HepG2 (cell line): ENCODE measurements at regions not wholly inside any gene's neighbourhood (a gene's known extent, or its start where the extent isn't known, plus 50 kb on each side); places are given as distances from the start of the nearest gene placed in this dataset.

Source experiments
- ATAC-seq: fragments of 200-7000 bp; cut with Tn5 transposase; 3 replicates; pipeline ENCODE4 v1.9.1; 2020; ENCODE audit warnings: mild to moderate bottlenecking, moderate library complexity
- BruUV-seq: library from RNA; stranded (reverse); fragments of 400-500 nt; replicated peaks from 2 replicates; lab custom pipeline; 2021; lab: Mats Ljungman, UMichigan
- CTCF ChIA-PET: fragments of 300-600 bp; formaldehyde crosslinking; extraction: SDS; loops from one replicate; lab custom pipeline; 2021; ENCODE audit warnings: low total read pairs, inconsistent platforms, low intra/inter-chr PET ratio; lab: Yijun Ruan, JAX
- POLR2A ChIA-PET: fragments of 350-600 bp; sonication (Branson Sonifier 250); formaldehyde crosslinking; loops from one replicate; lab custom pipeline; 2020; ENCODE audit warnings: antibody characterized with exemption, inconsistent platforms; lab: Yijun Ruan, JAX
- DNase-seq: peaks from one replicate; pipeline ENCODE4 v3.0.0-alpha.2; 2015; ENCODE audit warnings: low spot score
- FAIRE-seq: peaks from 3 replicates; lab custom pipeline; 2011; peaks lifted over from hg19 to GRCh38; lab: Jason Lieb, UNC
- H2AFZ ChIP-seq: one replicate; pipeline ENCODE4 v1.6.1; 2011; ENCODE audit warnings: low read length, inconsistent platforms
- H3K27ac ChIP-seq: fragments of 300-600 bp; 3 replicates; pipeline ENCODE4 v1.8.0; 2011; ENCODE audit warnings: mixed run types, mild to moderate bottlenecking, mixed read lengths, low read length, inconsistent platforms; ENCODE audit not compliant: insufficient read depth; ENCODE audit errors: extremely low read length
- H3K27me3 ChIP-seq, 2 experiments: fragments of 200-600 bp in 1 of 2; 2 replicates in 1 of 2; 3 replicates in 1 of 2; pipeline versions ENCODE4 v1.6.0 to v1.8.0; 2011; ENCODE audit warnings: low read length in 2 of 2, mild to moderate bottlenecking in 2 of 2, moderate library complexity in 2 of 2, inconsistent platforms in 1 of 2; ENCODE audit not compliant: insufficient read depth in 2 of 2, control insufficient read depth in 1 of 2
- H3K36me3 ChIP-seq, 2 experiments: fragments of 200-600 bp in 1 of 2; replicated peaks in 1 of 2; 2 replicates in 1 of 2; 3 replicates in 1 of 2; pipeline versions ENCODE4 v1.5.1 to v1.8.0; 2011; ENCODE audit warnings: low read length in 2 of 2, inconsistent platforms in 1 of 2; ENCODE audit not compliant: insufficient read depth in 2 of 2, control insufficient read depth in 1 of 2
- H3K4me1 ChIP-seq: 2 replicates; pipeline ENCODE4 v1.5.1; 2012; ENCODE audit warnings: low read length, inconsistent platforms; ENCODE audit not compliant: insufficient read depth
- H3K4me2 ChIP-seq: 2 replicates; pipeline ENCODE4 v1.6.0; 2011; ENCODE audit warnings: low read depth, low read length, inconsistent platforms
- H3K4me3 ChIP-seq, 3 experiments: fragments of 200-600 bp in 1 of 3; sonication (generic), shearing (Covaris generic) in 1 of 3; replicated peaks in 1 of 3; 2 replicates each; pipeline ENCODE4 v1.5.1; 2011 to 2016; ENCODE audit warnings: low read length in 3 of 3, inconsistent platforms in 2 of 3, low read depth in 2 of 3, mild to moderate bottlenecking in 2 of 3, control low read depth in 1 of 3, mixed read lengths in 1 of 3; ENCODE audit not compliant: insufficient read depth in 1 of 3
- H3K79me2 ChIP-seq: one replicate; pipeline ENCODE4 v1.6.1; 2011; ENCODE audit warnings: low read length, inconsistent platforms; ENCODE audit not compliant: insufficient read depth
- H3K9ac ChIP-seq: 2 replicates; pipeline ENCODE4 v1.6.0; 2011; ENCODE audit warnings: mild to moderate bottlenecking, low read depth, low read length, inconsistent platforms; ENCODE audit not compliant: insufficient read depth
- H3K9me3 ChIP-seq: 2 replicates; pipeline ENCODE4 v1.5.1; 2012; ENCODE audit warnings: mild to moderate bottlenecking, low read length
- H4K20me1 ChIP-seq: 2 replicates; pipeline ENCODE4 v1.6.0; 2011; ENCODE audit warnings: inconsistent platforms, mild to moderate bottlenecking, low read length, moderate library complexity; ENCODE audit not compliant: insufficient read depth
- ATF7-NPFF ChIP-seq: sonication (generic); formaldehyde crosslinking; IDR thresholded peaks from 2 replicates; pipeline ENCODE4 v1.8.1; 2023; ENCODE audit warnings: mild to moderate bottlenecking, low read depth, missing genetic modification reagents, moderate library complexity
- BCL6 ChIP-seq: IDR thresholded peaks from 2 replicates; pipeline ENCODE4 v1.6.1; 2016; ENCODE audit warnings: missing genetic modification reagents, missing compliant biosample characterization
- KDM4B ChIP-seq: sonication (generic); formaldehyde crosslinking; IDR thresholded peaks from 2 replicates; pipeline ENCODE4 v1.4.0; 2020; ENCODE audit warnings: missing genetic modification reagents
- PAF1 ChIP-seq: IDR thresholded peaks from 2 replicates; pipeline ENCODE4 v1.6.1; 2016; ENCODE audit warnings: missing genetic modification reagents, missing compliant biosample characterization
- U2AF2 ChIP-seq: fragments of 200-400 bp; formaldehyde crosslinking; IDR thresholded peaks from 2 replicates; pipeline ENCODE4 v1.6.1; 2017; ENCODE audit warnings: low read depth, mild to moderate bottlenecking, low read length
- ZFP36 ChIP-seq: fragments of 150-350 bp; IDR thresholded peaks from 2 replicates; pipeline ENCODE4 v1.6.1; 2018; ENCODE audit warnings: borderline replicate concordance, low read length, low read depth; ENCODE audit not compliant: partially characterized antibody
- ZNF451 ChIP-seq: sonication (generic); formaldehyde crosslinking; IDR thresholded peaks from 2 replicates; pipeline ENCODE4 v1.5.0; 2020; ENCODE audit warnings: mild to moderate bottlenecking, missing genetic modification reagents
- ZNF652 ChIP-seq: IDR thresholded peaks from 2 replicates; pipeline ENCODE4 v1.6.1; 2016; ENCODE audit warnings: low read depth, borderline replicate concordance
- ZNF879 ChIP-seq: sonication (generic); formaldehyde crosslinking; IDR thresholded peaks from 2 replicates; pipeline ENCODE4 v1.8.1; 2023; ENCODE audit warnings: missing genetic modification reagents
- ZZZ3 ChIP-seq: sonication (generic); formaldehyde crosslinking; IDR thresholded peaks from 2 replicates; pipeline ENCODE4 v1.4.0; 2020; ENCODE audit warnings: missing genetic modification reagents, mild to moderate bottlenecking, borderline replicate concordance
- WGBS: methylation state at CpG from one replicate; pipeline ENCODE4 v1.1.6; 2017; ENCODE audit warnings: low lambda C conversion rate; 5-methylcytosine and 5-hydroxymethylcytosine counted together
- in situ Hi-C: cut with HindIII; loops from 2 replicates; pipeline ENCODE4 v1.10.0; 2017; ENCODE audit warnings: low pct_unique_long_range_greater_than_20kb; ENCODE audit not compliant: extremely low pct_ligation_motif_present
- intact Hi-C: fragments of 100-400 bp; cut with micrococcal nuclease; formaldehyde crosslinking; loops from one replicate; pipeline ENCODE4 v1.10.0; 2022; ENCODE audit not compliant: unreplicated experiment
- TF ChIP-seq, protein P1 (sequence below): sonication (generic); formaldehyde crosslinking; IDR thresholded peaks from 2 replicates; pipeline ENCODE4 v1.5.0; 2020; ENCODE audit warnings: mild to moderate bottlenecking, missing genetic modification reagents

DNA sequence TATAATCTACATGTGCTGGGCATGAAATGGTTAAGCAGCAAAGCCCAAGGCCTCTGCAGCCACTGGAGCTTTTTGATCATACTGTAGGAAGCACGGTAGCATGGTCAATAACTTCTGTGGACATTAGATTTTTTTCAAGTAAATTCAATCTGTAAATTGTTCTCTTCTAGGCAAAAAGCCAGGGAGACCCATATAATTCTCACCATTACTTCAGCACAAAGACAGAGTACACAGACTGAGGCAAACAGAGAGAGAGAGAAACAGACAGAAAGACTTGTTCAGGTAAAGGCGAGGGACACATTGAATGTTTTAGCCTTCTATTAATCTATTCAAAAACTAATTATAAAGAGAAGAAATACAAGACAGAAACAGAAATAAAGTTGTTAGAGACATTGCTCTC is 349.4 kb downstream of the RFC3 start:
- Histone ChIP-seq H2AFZ (no peak overlapping the region), H4K20me1 (no peaks in the 10 kb centered on the region), H3K9me3 (no peaks in the 10 kb centered on the region), H3K79me2 (no peaks in the 10 kb centered on the region), H3K4me1 (peaks cover 3% of the 10 kb centered on the region), H3K27me3 (no peaks in the 10 kb centered on the region), H3K4me3 (no peak overlapping the region), H3K9ac (no peak overlapping the region), H3K27ac (no peak overlapping the region), H3K36me3 (no peaks in the 10 kb centered on the region), H3K4me2 (no peak overlapping the region)
- intact Hi-C loops (no loop called here), in situ Hi-C loops (no loop called here)
- ChIA-PET CTCF (no interaction called here), POLR2A (no interaction called here)
- ATAC-seq (no peak), DNase-seq (no peak), FAIRE-seq (no peak)
- 26% methylated on average over 2 of the region's 2 CpGs for WGBS
- TF ChIP-seq BCL6 (CRISPR knock-in tag) (no peak), ZNF652 (CRISPR knock-in tag) (peak; percentile 79)
- no TSS peak for BruUV-seq

DNA sequence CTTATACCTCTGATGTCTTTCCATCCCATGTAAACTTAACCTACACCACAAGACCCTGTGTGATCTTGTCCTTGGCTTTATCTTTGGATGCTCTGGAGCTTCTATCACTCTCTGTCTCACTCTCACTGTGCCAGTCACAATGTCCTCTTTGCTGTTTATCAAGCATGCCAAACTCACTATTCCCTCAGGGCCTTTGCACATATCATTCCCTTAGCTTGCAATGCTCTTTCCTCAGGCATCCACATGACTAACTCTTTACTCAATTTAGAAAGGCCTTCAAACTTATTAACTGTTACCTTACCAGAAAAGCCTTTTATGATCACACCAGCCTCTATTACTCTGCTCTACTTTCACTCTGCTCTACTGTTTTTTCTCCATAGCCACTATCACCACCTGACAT is 354.1 kb downstream of the RFC3 start:
- H3K27ac ChIP-seq, result no peak overlapping the region
- no peak overlapping the region for H3K4me3 ChIP-seq
- H3K9ac ChIP-seq, result no peak overlapping the region
- H2AFZ ChIP-seq, result no peak overlapping the region
- ChIA-PET CTCF (no interaction called here), POLR2A (no interaction called here)
- DNase-seq (no peak), ATAC-seq (no peak), FAIRE-seq (no peak)
- H3K36me3 ChIP-seq, result no peaks in the 10 kb centered on the region
- intact Hi-C loops (no loop called here), in situ Hi-C loops (no loop called here)
- H4K20me1 ChIP-seq, result no peaks in the 10 kb centered on the region
- no TSS peak for BruUV-seq
- no peaks in the 10 kb centered on the region for H3K4me1 ChIP-seq
- TF ChIP-seq PAF1 (CRISPR knock-in tag), result no peak
- H3K4me2 ChIP-seq, result no peak overlapping the region
- no peaks in the 10 kb centered on the region for H3K27me3 ChIP-seq
- no peaks in the 10 kb centered on the region for H3K79me2 ChIP-seq
- H3K9me3 ChIP-seq, result no peaks in the 10 kb centered on the region

DNA sequence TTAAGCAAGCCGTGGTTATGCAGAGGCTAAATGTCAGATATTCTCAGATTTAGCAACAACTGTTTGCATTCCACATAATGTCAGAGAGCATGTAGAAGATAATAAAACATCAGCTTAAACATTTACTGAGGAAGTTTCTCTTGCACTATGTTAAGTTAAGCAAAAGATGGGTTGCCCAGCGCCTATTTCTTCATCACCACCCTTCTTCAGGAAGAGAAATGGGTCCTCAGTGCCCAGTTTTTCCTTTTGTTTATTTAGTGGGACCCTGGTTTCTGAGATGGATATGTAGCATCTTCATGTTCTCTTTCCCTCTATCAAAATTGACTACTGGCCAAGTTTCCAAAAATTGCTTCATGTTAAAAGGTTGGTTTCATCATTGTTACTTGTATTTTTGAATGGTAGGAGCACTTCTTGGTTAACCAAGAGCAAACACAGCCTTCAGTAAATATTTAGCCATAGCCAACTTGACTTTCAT is 356.8 kb downstream of the RFC3 start:
- intact Hi-C loops (no loop called here), in situ Hi-C loops (no loop called here)
- WGBS, result 0% methylated on average over 2 of the region's 2 CpGs
- H3K36me3 ChIP-seq, result no peaks in the 10 kb centered on the region
- no peaks in the 10 kb centered on the region for H4K20me1 ChIP-seq
- no peaks in the 10 kb centered on the region for H3K4me1 ChIP-seq
- no peak for FAIRE-seq
- H3K79me2 ChIP-seq, result no peaks in the 10 kb centered on the region
- no TSS peak for BruUV-seq
- H3K27me3 ChIP-seq, result no peaks in the 10 kb centered on the region
- CTCF ChIA-PET, result no interaction called here
- no peak overlapping the region for H3K4me2 ChIP-seq
- H3K4me3 ChIP-seq, result no peak overlapping the region
- POLR2A ChIA-PET, result no interaction called here
- DNase-seq, result no peak
- no peak for ATAC-seq
- H3K9me3 ChIP-seq, result no peaks in the 10 kb centered on the region
- H2AFZ ChIP-seq, result no peak overlapping the region
- H3K9ac ChIP-seq, result no peak overlapping the region
- H3K27ac ChIP-seq, result no peak overlapping the region
- TF ChIP-seq ZZZ3 (CRISPR knock-in tag) (no peak), ATF7-NPFF (CRISPR knock-in tag) (no peak), KDM4B (CRISPR knock-in tag) (no peak), U2AF2 (no peak), ZFP36 (no peak), ZNF879 (no peak), ZNF451 (CRISPR knock-in tag) (no peak)
- TF ChIP-seq, protein P1, sequence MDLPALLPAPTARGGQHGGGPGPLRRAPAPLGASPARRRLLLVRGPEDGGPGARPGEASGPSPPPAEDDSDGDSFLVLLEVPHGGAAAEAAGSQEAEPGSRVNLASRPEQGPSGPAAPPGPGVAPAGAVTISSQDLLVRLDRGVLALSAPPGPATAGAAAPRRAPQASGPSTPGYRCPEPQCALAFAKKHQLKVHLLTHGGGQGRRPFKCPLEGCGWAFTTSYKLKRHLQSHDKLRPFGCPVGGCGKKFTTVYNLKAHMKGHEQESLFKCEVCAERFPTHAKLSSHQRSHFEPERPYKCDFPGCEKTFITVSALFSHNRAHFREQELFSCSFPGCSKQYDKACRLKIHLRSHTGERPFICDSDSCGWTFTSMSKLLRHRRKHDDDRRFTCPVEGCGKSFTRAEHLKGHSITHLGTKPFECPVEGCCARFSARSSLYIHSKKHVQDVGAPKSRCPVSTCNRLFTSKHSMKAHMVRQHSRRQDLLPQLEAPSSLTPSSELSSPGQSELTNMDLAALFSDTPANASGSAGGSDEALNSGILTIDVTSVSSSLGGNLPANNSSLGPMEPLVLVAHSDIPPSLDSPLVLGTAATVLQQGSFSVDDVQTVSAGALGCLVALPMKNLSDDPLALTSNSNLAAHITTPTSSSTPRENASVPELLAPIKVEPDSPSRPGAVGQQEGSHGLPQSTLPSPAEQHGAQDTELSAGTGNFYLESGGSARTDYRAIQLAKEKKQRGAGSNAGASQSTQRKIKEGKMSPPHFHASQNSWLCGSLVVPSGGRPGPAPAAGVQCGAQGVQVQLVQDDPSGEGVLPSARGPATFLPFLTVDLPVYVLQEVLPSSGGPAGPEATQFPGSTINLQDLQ, result no peak
